GM19043 (cell line): ENCODE measurements at regions not wholly inside any gene's neighbourhood (a gene's known extent, or its start where the extent isn't known, plus 50 kb on each side); places are given as distances from the start of the nearest gene placed in this dataset.
A peak's percentile ranks its signal among the peaks of the same experiment; 100 is the strongest.
"Not testable (repeated sequence)": the region's sequence is repeated elsewhere in the genome, so short reads cannot be mapped to it uniquely, and the experiment has no call there.

ENCODE experiments used
- ATAC-seq: cut with Tn5 transposase; IDR thresholded peaks from one replicate; pipeline ENCODE4 v1.9.1; 2021; ENCODE audit warnings: low read depth; ENCODE audit not compliant: unreplicated experiment

DNA sequence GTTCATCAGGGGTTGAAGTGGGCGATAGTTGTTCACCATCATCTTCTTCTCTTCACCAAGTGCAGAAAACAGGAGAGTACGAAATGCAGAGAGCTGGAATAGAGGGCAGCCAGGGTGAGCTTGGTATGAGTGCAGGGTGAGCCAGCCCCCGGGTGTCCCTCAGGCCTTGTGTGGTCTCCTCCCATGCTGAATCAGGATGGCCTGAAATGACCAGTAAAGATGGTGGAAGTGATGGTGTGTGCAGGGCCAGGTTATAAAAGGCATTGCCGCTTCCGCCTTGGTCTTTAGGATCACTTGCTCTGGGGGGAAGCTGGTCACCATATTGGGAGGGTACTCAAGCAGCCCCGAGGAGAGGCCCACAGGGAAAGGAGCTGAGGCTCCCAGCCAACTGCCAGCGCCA, 66.4 kb upstream of the METTL9 start:
- ATAC-seq: not testable (repeated sequence)

DNA sequence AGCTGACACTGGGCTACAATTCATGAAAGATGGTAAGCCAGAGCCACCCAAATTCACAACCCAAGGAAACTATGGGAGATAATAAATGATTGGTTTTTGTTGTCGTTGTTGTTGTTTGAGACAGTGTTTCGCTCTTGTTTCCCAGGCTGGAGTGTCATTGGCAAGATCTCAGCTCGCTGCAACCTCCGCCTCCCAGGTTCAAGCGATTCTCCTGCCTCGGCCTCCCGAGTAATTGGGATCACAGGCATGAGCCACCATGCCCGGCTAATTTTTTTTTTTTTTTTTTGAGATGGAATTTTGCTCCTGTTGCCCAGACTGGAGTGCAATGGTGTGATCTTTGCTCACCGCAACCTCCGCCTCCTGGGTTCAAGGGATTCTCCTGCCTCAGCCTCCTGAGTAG, 65.9 kb upstream of the METTL9 start:
- not testable (repeated sequence) for ATAC-seq

DNA sequence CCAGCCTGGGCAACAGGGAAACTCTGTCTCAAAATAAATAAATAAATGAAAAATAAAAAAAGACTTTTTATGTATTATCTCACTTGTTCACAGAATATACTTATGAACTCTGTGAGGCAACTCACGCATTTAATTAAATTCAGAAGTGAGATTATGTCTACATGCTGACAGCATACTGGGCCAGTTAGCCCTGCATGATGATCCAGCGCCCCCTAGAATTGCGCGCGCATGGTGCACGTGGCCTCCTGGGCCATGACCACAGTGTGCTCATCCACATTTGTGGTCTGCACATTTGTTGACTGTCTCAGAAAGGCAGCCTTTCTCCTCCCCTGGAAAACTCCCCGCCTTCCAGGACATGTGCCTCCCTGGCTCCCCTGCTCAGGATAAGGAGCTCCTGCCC, 64.8 kb upstream of the METTL9 start:
- ATAC-seq: not testable (repeated sequence)

DNA sequence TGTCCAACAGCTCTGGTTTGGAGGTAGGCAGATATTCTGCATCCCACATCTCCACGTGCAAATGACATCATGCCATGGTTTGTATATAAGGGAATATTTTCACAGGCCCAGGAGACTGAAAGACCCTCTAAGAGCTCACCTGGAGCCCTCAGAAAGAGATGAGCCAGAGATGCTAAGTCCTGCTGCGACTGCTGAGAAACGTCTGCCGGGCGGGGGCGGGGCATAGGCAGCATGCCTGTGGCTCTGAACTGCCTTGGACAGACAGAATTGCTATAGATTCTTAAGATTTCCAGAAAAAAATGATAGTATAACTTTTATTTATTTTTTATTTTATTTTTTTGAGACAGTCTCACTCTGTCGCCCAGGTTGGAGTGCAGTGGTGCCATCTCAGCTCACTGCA, 64.2 kb upstream of the METTL9 start:
- not testable (repeated sequence) for ATAC-seq

DNA sequence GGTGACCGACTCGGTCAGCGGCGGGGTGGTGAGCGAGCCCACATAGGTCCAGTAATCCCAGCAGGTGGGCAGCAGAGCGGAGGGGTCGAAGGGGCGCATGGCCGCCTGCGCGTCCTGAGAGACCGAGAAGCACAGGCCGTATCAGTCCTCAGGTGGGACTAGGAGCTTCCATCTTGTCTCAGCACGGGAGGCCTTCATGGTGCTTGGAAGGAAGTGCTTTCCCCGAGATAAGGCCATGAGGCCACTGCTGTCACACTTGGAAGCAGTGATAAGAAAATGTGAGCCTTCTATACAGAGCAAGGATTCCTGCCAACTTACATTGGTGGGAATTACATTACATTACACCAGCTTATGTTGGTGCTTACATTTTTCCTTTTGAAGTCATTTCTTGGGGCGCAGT, 62.6 kb upstream of the METTL9 start:
- not testable (repeated sequence) for ATAC-seq

DNA sequence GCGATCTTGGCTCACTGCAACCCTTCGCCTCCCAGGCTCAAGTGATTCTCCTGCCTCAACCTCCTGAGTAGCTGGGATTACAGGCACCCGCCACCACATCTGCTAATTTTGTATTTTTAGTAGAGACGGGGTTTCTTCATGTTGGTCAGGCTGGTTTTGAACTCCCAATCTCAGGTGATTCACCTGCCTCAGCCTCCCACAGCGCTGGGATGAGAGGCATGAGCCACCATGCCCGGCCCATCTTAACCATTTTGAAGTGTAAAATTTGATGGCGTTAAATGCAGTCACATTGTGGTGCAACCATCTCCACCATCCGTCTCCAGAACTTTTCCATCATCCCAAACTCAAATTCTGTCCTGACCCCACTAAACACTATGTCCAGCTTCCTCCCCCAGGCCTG, 61.8 kb upstream of the METTL9 start:
- not testable (repeated sequence) for ATAC-seq

DNA sequence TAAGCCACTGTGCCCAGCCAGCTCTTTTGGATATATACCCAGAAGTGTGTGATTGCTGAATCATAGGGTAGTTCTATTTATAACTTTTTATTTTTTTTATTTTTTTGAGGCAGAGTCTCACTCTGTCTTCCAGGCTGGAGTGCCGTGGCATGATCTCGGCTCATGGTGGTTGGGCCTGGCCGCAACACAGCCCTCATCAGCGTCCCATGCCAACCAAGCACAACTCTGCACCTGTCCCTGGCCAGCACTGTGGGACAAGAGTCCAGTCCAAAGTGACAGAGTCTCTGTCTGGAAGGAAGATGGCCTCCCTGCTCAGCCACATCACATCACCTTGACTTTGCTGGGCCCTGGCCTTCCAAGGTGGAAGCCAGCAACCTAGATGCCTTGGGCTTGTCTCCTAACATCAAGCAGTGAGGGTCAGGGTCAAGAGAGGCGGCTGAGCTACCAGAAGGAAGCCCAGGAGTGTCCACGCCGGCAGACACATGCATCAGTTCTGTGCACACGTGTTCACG, 60.2 kb upstream of the METTL9 start:
- not testable (repeated sequence) for ATAC-seq

DNA sequence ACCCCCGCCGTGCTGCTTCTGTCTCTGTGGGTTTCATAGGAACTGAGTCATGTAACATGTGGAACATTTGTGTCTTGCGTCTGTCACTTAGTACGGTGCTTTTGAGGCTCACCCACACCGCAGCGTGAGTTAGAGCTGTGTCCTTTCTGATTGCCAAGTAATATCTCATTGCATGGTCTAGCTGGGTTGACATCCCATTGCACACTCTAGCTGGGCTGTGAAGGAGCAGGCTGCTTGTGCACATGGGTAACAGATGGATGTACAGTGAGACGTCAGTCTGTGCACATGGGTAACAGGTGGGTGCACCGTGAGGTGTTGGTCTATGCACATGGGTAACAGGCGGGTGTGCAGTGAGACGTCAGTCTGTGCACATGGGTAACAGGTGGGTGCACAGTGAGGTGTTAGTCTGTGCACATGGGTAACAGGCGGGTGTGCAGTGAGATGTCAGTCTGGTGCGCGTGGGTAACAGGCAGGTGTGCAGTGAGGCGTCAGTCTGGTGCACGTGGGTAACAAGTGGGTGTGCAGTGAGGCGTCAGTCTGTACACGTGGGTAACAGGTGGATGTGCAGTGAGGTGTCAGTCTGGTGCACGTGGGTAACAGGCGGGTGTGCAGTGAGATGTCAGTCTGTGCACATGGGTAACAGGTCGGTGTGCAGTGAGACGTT, 58.5 kb upstream of the METTL9 start:
- ATAC-seq: not testable (repeated sequence)

DNA sequence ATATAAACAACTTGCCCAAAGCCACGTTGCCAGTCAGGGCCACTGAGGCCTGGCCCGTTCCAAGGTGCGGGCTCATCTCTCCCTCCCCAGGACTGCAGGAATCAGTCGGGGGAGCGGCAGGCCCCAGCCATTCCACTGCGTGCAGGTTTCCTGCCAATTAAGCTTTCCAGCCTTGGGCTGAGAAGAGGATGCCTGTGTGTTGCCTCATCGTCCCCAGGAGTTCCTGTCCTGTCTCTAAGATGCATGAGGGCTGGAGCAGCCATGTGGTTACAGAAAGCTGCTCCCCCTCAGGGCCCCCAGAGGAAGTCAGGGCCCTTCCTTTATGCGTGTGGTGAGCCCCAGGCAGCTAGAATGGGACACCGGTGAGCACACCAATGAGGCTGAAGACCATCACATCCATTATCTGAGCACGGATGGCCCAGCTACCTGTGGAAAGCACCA, 57.7 kb upstream of the METTL9 start:
- peak; percentile 60 for ATAC-seq

DNA sequence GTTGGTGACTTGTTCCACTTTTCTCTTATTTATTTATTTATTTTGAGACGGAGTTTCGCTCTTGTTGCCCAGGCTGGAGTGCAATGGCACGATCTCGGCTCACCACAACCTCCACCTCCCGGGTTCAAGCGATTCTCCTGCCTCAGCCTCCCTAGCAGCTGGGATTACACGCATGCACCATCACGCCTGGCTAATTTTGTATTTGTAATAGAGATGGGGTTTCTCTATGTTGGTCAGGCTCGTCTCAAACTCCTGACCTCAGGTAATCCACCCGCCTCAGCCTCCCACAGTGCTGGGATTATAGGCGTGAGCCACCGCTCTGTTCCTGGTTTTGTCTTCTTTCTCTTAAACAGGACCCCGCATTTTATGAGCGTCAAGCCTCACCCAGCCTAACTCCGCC, 57.3 kb upstream of the METTL9 start:
- ATAC-seq: not testable (repeated sequence)

DNA sequence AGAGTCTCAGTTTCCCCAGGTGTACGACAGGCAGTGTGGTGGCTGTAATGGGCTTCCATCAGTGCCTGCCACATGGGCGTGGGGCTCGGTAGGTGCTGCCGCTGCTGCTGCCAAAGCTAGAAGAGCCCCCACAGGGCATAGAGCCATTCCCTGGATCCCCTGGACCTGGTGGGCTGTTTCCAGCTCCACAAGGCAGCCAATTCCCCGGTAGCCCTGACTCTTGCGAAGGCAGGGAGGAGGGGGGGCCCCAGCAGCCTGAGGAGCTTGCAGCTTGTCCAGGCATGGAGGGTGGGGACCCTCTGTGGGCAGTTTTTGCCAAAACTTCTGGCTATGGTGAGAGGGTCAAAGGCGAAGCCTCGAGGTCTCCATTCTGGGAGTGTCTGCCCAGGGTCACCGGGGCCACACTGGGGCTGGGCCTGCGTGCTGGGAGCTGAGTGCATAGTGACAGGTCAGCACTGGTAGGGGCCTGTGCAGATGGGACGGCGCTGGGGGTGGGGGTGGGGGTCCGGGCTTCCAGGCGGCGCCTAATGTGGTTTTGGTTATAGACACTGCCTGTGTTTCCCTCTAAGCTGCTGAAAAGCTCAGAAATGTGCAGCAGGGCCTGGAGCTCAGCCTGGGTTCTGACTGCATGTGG, 56.8 kb upstream of the METTL9 start:
- ATAC-seq: not testable (repeated sequence)

DNA sequence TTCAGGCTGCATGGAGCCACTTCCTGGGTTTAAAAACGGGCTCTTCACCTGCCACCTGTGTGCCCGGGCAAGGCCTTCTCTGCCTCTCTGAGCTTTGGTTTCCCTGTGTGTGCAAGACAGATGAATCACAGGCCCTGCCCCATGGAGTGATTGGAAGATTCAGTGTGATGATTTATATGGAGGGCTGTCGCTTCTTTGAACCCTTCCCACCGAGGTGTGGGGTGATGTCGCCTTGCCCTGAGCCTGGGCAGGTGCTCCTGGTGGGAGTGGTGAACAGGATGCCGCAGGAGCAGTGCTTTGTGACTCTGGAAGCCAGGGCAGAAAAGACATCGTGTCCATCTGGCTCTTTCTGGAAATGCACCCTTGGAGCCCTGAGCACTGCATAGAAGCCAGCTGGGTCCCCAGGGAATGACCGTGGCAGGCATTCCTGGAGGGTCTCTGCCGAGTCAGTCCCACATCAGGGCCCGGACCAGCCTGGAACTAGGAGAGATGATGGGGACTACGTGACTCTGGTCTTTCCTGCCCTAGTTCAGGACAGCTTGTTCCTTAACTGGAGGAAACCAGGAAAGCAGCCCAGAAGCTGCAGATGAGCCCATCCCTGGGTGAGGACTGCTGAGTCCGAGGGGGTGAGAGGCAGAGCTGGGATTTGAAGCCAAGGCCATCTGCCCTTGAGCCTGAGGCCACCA, 56.1 kb upstream of the METTL9 start:
- not testable (repeated sequence) for ATAC-seq

DNA sequence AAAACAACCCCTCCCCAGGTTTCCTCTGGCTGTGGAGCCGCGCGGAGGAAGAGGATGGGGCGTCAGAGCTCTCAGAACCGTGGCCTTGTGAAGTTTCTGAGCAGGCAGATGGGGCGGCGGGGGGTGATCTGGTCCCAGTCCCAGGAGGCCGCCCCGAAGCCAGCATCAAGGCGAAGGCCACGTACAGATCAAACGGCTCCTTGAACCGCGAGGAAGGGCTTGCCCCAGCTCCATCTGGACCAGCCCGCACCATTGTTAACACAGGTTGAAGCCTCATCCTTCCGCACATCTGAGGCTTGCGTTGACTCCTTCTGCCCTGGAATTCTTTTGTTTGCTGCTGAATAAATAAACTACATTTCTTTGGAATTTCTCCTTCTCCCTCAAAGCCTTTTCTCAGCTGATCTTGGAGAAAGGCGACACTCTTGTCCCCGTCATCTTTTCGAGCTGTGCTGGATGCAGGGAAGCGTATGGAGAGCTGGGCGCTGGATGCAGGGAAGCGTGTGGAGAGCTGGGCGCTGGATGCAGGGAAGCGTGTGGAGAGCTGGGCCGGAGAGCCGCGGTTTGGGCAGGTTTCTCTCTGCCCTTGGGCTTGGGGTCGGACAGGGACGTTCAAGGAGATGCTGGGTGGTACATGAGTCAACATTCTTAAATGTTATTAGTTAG, 53.6 kb upstream of the METTL9 start:
- ATAC-seq: not testable (repeated sequence)

DNA sequence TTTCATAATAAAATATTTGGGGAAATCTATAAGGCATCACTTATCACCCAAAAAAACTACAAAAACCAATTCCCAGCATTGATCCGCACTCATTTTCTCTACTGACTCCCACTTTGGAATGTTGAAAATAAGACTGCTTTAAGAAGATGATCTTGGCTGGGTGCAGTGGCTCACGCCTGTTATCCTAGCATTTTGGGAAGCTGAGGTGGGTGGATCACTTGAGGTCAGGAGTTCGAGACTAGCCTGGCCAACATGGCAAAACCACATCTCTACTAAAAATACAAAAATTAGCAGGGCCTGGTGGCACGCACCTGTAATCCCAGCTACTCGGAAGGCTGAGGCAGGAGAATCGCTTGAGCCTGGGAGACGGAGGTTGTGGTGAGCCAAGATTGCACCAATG, 50.0 kb upstream of the METTL9 start:
- not testable (repeated sequence) for ATAC-seq
